Heart left ventricle (tissue), 16 donors: ENCODE measurements at regions not wholly inside any gene's neighbourhood (a gene's known extent, or its start where the extent isn't known, plus 50 kb on each side); places are given as distances from the start of the nearest gene placed in this dataset.

ENCODE experiments used
- ATAC-seq, 4 donors: fragments of 200-7000 bp; cut with Tn5 transposase; one replicate each; pipeline ENCODE4 v1.9.1; 2020 to 2022; ENCODE audit warnings: moderate library complexity in 4 of 4, mild to moderate bottlenecking in 3 of 4, moderate number of reproducible peaks in 1 of 4
- DNase-seq, 5 donors: peaks; one replicate each; pipeline ENCODE4 v3.0.0-alpha.2; 2020
- H3K27ac ChIP-seq, 12 donors: fragments of 200-600 bp; sonication (generic) in 4 of 12; one replicate each; pipeline versions ENCODE4 v1.5.0 to v1.8.0; 2016 to 2022; ENCODE audit warnings: mild to moderate bottlenecking in 2 of 12
- H3K27me3 ChIP-seq, 9 donors: fragments of 200-600 bp; sonication (generic) in 2 of 9; one replicate each; pipeline versions ENCODE4 v1.5.1 to v1.8.0; 2016 to 2022; ENCODE audit warnings: mild to moderate bottlenecking in 3 of 9
- H3K36me3 ChIP-seq, 9 donors: fragments of 200-600 bp; sonication (generic) in 2 of 9; one replicate each; pipeline versions ENCODE4 v1.5.0 to v1.8.0; 2018 to 2022; ENCODE audit warnings: mild to moderate bottlenecking in 2 of 9
- H3K4me1 ChIP-seq, 12 donors: fragments of 200-600 bp; sonication (generic) in 4 of 12; one replicate each; pipeline versions ENCODE4 v1.5.0 to v1.8.0; 2016 to 2022; ENCODE audit warnings: mild to moderate bottlenecking in 3 of 12
- H3K4me3 ChIP-seq, 12 donors: fragments of 200-600 bp; sonication (generic) in 4 of 12; one replicate each; pipeline versions ENCODE4 v1.5.0 to v1.8.0; 2017 to 2022; ENCODE audit warnings: mild to moderate bottlenecking in 9 of 12, moderate library complexity in 4 of 12
- H3K9me3 ChIP-seq, 12 donors: fragments of 200-600 bp; sonication (generic) in 4 of 12; one replicate each; pipeline versions ENCODE4 v1.5.0 to v1.8.0; 2016 to 2022; ENCODE audit warnings: mild to moderate bottlenecking in 1 of 12
- CTCF ChIP-seq, 12 donors: fragments of 200-600 bp; sonication (generic) in 4 of 12; IDR thresholded peaks; one replicate each; pipeline versions ENCODE4 v1.5.0 to v1.8.0; 2018 to 2022; ENCODE audit warnings: antibody characterized with exemption in 12 of 12, mild to moderate bottlenecking in 5 of 12
- POLR2A ChIP-seq, 2 donors: fragments of 450-650 bp; IDR thresholded peaks; one replicate each; pipeline ENCODE4 v1.6.1; 2017; ENCODE audit warnings: antibody characterized with exemption in 2 of 2, mild to moderate bottlenecking in 2 of 2, moderate library complexity in 2 of 2
- WGBS, 4 donors: extraction: QIAGEN DNeasy Blood & Tissue Kit in 2 of 4; methylation state at CpG; one replicate each; pipeline versions ENCODE4 v1.1.5 to v1.1.7; 2013 to 2018; 5-methylcytosine and 5-hydroxymethylcytosine counted together
- intact Hi-C, 10 donors: fragments of 100-400 bp; cut with DNase I; formaldehyde crosslinking; loops; one replicate each; pipeline versions ENCODE4 v1.11.1 to v1.14.2; 2022
- donor health status: ischemic (EF 13 %, LVEDD 7.1; RV severe dilation, severe dysfunction).
- donor health status: healthy with polysubstance abuse.
- donor health status: DM: no; HTN: yes; CAD: no.
- donor health status: DM: no; HTN: no; CAD: no.
- donor health status: ischemic (EF 25% LVEDD 6.9; RV normal size, moderate dysfunction).
- donor health status: ischemic (EF 25% LVEDD 5.7; RV mildly dilated, moderate dysfunction).
- donor health status: healthy.
- donor health status: DM: yes; HTN: yes; CAD: no.
- donor health status: ischemic (EF 35%, LVEDD 5.7; RV mildly dilated, moderate dysfunction).
- donor health status: nonischemic (EF 11% LVEDD 7.7; RV severe dilation, severe dysfunction).
- donor health status: DM: yes; HTN: yes; CAD: no.
- donor health status: PGD.
- donor health status: ischemic (EF 29% LVEDD 5.4; RV normal size, mild dysfunction).
- donor health status: nonischemic (EF 23%, LVEDD 6.1; RV moderate dilation, normal function).

- Histone ChIP-seq H3K27me3 (no peaks in the 10 kb centered on the region), H3K36me3 (no peaks in the 10 kb centered on the region), H3K27ac (no peak overlapping the region), H3K4me1 (no peaks in the 10 kb centered on the region), H3K4me3 (no peak overlapping the region), H3K9me3 (peaks cover 0 to 8% (median 0%) of the 10 kb centered on the region in 12 donors)
- 61 to 76% (median 70%) methylated on average over 1 of the region's 1 CpG for WGBS, 4 donors
- intact Hi-C loops = no loop called here
- TF ChIP-seq POLR2A (IDR thresholded peaks at IDR 0.05) (no peak), CTCF (IDR thresholded peaks at IDR 0.05) (no peak)
- DNase-seq = no peak
- no peak for ATAC-seq
These were observed 62.4 kb downstream of the TAF11L14 start for GRCh38 chr5:17696627-17697026.

- peaks cover 0 to 14% (median 0%) of the 10 kb centered on the region in 12 donors for H3K9me3 ChIP-seq
- no peak overlapping the region for H3K27ac ChIP-seq
- intact Hi-C loops = no loop called here
- no peak for ATAC-seq
- no peak for TF ChIP-seq POLR2A (IDR thresholded peaks at IDR 0.05)
- TF ChIP-seq CTCF (IDR thresholded peaks at IDR 0.05) = no peak
- no peak overlapping the region for H3K4me3 ChIP-seq
- 44 to 70% (median 52%) methylated on average over 3 of the region's 3 CpGs for WGBS, 4 donors
- no peaks in the 10 kb centered on the region for H3K4me1 ChIP-seq
- no peak for DNase-seq
- no peaks in the 10 kb centered on the region for H3K36me3 ChIP-seq
- H3K27me3 ChIP-seq = no peaks in the 10 kb centered on the region
These were observed 63.4 kb downstream of the TAF11L14 start for GRCh38 chr5:17697671-17698070.

- Histone ChIP-seq H3K27me3 (no peaks in the 10 kb centered on the region), H3K4me1 (no peaks in the 10 kb centered on the region), H3K4me3 (no peak overlapping the region), H3K36me3 (no peaks in the 10 kb centered on the region), H3K27ac (no peak overlapping the region), H3K9me3 (peaks cover 0 to 18% (median 0%) of the 10 kb centered on the region in 12 donors)
- no peak for ATAC-seq
- DNase-seq = no peak
- intact Hi-C loops = no loop called here
- WGBS, 4 donors = 79 to 89% (median 83%) methylated on average over 2 of the region's 2 CpGs
- TF ChIP-seq POLR2A (IDR thresholded peaks at IDR 0.05) (no peak), CTCF (IDR thresholded peaks at IDR 0.05) (no peak)
These were observed 74.9 kb downstream of the TAF11L14 start for GRCh38 chr5:17709011-17709710.

- H3K4me1 ChIP-seq = no peaks in the 10 kb centered on the region
- no peaks in the 10 kb centered on the region for H3K36me3 ChIP-seq
- ATAC-seq = no peak
- no peak for DNase-seq
- WGBS, 4 donors = 76 to 83% (median 80%) methylated on average over 1 of the region's 1 CpG
- peaks cover 0 to 5% (median 0%) of the 10 kb centered on the region in 12 donors for H3K9me3 ChIP-seq
- TF ChIP-seq POLR2A (IDR thresholded peaks at IDR 0.05) = no peak
- no peak for TF ChIP-seq CTCF (IDR thresholded peaks at IDR 0.05)
- intact Hi-C loops = no loop called here
- no peaks in the 10 kb centered on the region for H3K27me3 ChIP-seq
- no peak overlapping the region for H3K4me3 ChIP-seq
- H3K27ac ChIP-seq = no peak overlapping the region
These were observed 79.0 kb downstream of the TAF11L14 start for GRCh38 chr5:17713301-17713700.
